Heart left ventricle (tissue), 16 donors: ENCODE measurements at regions not wholly inside any gene's neighbourhood (a gene's known extent, or its start where the extent isn't known, plus 50 kb on each side); places are given as distances from the start of the nearest gene placed in this dataset.

Experiments used
- ATAC-seq, 4 donors: fragments of 200-7000 bp; cut with Tn5 transposase; one replicate each; pipeline ENCODE4 v1.9.1; 2020 to 2022; ENCODE audit warnings: moderate library complexity in 4 of 4, mild to moderate bottlenecking in 3 of 4, moderate number of reproducible peaks in 1 of 4
- DNase-seq, 5 donors: peaks; one replicate each; pipeline ENCODE4 v3.0.0-alpha.2; 2020
- H3K27ac ChIP-seq, 12 donors: fragments of 200-600 bp; sonication (generic) in 4 of 12; one replicate each; pipeline versions ENCODE4 v1.5.0 to v1.8.0; 2016 to 2022; ENCODE audit warnings: mild to moderate bottlenecking in 2 of 12
- H3K27me3 ChIP-seq, 9 donors: fragments of 200-600 bp; sonication (generic) in 2 of 9; one replicate each; pipeline versions ENCODE4 v1.5.1 to v1.8.0; 2016 to 2022; ENCODE audit warnings: mild to moderate bottlenecking in 3 of 9
- H3K36me3 ChIP-seq, 9 donors: fragments of 200-600 bp; sonication (generic) in 2 of 9; one replicate each; pipeline versions ENCODE4 v1.5.0 to v1.8.0; 2018 to 2022; ENCODE audit warnings: mild to moderate bottlenecking in 2 of 9
- H3K4me1 ChIP-seq, 12 donors: fragments of 200-600 bp; sonication (generic) in 4 of 12; one replicate each; pipeline versions ENCODE4 v1.5.0 to v1.8.0; 2016 to 2022; ENCODE audit warnings: mild to moderate bottlenecking in 3 of 12
- H3K4me3 ChIP-seq, 12 donors: fragments of 200-600 bp; sonication (generic) in 4 of 12; one replicate each; pipeline versions ENCODE4 v1.5.0 to v1.8.0; 2017 to 2022; ENCODE audit warnings: mild to moderate bottlenecking in 9 of 12, moderate library complexity in 4 of 12
- H3K9me3 ChIP-seq, 12 donors: fragments of 200-600 bp; sonication (generic) in 4 of 12; one replicate each; pipeline versions ENCODE4 v1.5.0 to v1.8.0; 2016 to 2022; ENCODE audit warnings: mild to moderate bottlenecking in 1 of 12
- POLR2A ChIP-seq, 2 donors: fragments of 450-650 bp; IDR thresholded peaks; one replicate each; pipeline ENCODE4 v1.6.1; 2017; ENCODE audit warnings: antibody characterized with exemption in 2 of 2, mild to moderate bottlenecking in 2 of 2, moderate library complexity in 2 of 2
- WGBS, 4 donors: extraction: QIAGEN DNeasy Blood & Tissue Kit in 2 of 4; methylation state at CpG; one replicate each; pipeline versions ENCODE4 v1.1.5 to v1.1.7; 2013 to 2018; 5-methylcytosine and 5-hydroxymethylcytosine counted together
- intact Hi-C, 10 donors: fragments of 100-400 bp; cut with DNase I; formaldehyde crosslinking; loops; one replicate each; pipeline versions ENCODE4 v1.11.1 to v1.14.2; 2022
- TF ChIP-seq, protein P1 (sequence below), 12 donors: fragments of 200-600 bp; sonication (generic) in 4 of 12; IDR thresholded peaks; one replicate each; pipeline versions ENCODE4 v1.5.0 to v1.8.0; 2018 to 2022; ENCODE audit warnings: antibody characterized with exemption in 12 of 12, mild to moderate bottlenecking in 5 of 12
- donor health status: ischemic (EF 13 %, LVEDD 7.1; RV severe dilation, severe dysfunction).
- donor health status: healthy with polysubstance abuse.
- donor health status: DM: no; HTN: yes; CAD: no.
- donor health status: DM: no; HTN: no; CAD: no.
- donor health status: ischemic (EF 25% LVEDD 6.9; RV normal size, moderate dysfunction).
- donor health status: ischemic (EF 25% LVEDD 5.7; RV mildly dilated, moderate dysfunction).
- donor health status: healthy.
- donor health status: DM: yes; HTN: yes; CAD: no.
- donor health status: ischemic (EF 35%, LVEDD 5.7; RV mildly dilated, moderate dysfunction).
- donor health status: nonischemic (EF 11% LVEDD 7.7; RV severe dilation, severe dysfunction).
- donor health status: DM: yes; HTN: yes; CAD: no.
- donor health status: PGD.
- donor health status: ischemic (EF 29% LVEDD 5.4; RV normal size, mild dysfunction).
- donor health status: nonischemic (EF 23%, LVEDD 6.1; RV moderate dilation, normal function).

DNA sequence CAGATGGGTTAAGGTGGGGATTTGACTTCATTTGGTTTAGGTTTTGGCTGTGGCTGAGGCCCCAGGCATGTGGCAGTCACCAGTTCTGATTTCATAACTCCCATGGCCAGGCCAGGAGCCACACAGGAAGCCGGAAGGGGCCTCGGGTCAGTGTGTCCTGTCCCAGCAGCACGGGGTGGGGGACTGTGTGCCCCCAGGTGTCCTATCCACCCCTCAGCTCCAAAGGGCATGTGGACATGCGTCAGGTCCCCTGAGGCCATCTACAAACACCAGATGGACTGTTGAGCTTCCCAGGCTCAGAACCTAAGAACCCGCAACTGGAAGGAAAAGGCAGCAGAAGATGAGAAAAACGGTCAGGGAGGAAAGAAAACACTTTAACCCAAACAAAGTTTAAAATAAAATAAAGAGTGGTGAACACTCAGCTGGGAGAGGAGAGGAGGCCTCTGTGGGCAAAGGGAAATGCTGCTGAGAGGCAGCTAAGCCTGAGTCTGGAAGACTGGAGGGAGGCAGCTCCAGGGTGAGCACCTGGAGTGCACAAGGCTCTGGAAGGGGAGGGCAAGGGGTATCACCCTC lies 260.8 kb downstream of the AUH start:
- DNase-seq = peak in 4 of 5 donors; percentile 44 to 74 (median 67)
- H3K4me1 ChIP-seq = peaks cover 3 to 41% (median 30%) of the 10 kb centered on the region in 12 donors
- peak overlapping the region; percentile 62 to 93 (median 77) for H3K27ac ChIP-seq
- WGBS, 4 donors = 34 to 50% (median 38%) methylated on average over 6 of the region's 6 CpGs
- no peaks in the 10 kb centered on the region for H3K36me3 ChIP-seq
- intact Hi-C loops = loop anchor here in 7 of 10 donors (2.0 to 10.0 kb wide), 6 partner anchors 54 to 321 kb away; partner anchors contain the start of gene NFIL3 (in 2 of the 7)
- H3K9me3 ChIP-seq = no peaks in the 10 kb centered on the region
- no peaks in the 10 kb centered on the region for H3K27me3 ChIP-seq
- peak; percentile 48 to 74 (median 60) for ATAC-seq
- H3K4me3 ChIP-seq = no peak overlapping the region
- no peak for TF ChIP-seq POLR2A (IDR thresholded peaks at IDR 0.05)
- TF ChIP-seq, protein P1, sequence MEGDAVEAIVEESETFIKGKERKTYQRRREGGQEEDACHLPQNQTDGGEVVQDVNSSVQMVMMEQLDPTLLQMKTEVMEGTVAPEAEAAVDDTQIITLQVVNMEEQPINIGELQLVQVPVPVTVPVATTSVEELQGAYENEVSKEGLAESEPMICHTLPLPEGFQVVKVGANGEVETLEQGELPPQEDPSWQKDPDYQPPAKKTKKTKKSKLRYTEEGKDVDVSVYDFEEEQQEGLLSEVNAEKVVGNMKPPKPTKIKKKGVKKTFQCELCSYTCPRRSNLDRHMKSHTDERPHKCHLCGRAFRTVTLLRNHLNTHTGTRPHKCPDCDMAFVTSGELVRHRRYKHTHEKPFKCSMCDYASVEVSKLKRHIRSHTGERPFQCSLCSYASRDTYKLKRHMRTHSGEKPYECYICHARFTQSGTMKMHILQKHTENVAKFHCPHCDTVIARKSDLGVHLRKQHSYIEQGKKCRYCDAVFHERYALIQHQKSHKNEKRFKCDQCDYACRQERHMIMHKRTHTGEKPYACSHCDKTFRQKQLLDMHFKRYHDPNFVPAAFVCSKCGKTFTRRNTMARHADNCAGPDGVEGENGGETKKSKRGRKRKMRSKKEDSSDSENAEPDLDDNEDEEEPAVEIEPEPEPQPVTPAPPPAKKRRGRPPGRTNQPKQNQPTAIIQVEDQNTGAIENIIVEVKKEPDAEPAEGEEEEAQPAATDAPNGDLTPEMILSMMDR (IDR thresholded peaks at IDR 0.05) = no peak

DNA sequence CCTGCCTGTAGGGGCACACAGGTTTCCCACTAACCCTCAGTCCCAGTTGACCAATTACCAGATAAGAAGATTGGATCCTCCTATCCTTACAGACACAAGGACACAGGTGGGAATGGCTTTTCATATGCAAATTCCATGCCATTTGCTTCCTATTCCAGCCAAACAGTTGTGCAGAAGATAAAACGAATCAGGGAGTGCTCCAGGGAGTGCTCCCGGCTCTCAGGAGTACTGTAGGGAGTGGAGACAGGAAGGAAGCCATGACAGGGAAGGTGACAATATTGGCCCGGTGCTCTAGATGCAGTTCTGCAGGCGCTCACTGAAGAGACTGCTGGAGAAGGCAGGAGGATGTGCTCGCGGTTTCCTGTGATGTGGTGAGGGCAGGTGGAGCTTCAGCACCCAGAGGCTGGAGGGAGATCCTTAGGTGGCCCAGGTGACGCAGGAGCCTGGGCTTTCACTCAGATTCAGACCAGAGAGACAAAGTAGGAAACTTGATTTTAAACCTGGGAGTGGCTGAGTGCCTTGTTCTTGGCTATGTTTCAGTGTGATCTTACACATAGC lies 260.0 kb downstream of the AUH start:
- no peaks in the 10 kb centered on the region for H3K27me3 ChIP-seq
- WGBS, 4 donors = 35 to 57% (median 45%) methylated on average over 7 of the region's 7 CpGs
- H3K27ac ChIP-seq = peak overlapping the region in 10 of 12 donors; percentile 62 to 93 (median 80)
- H3K4me1 ChIP-seq = peaks cover 3 to 41% (median 30%) of the 10 kb centered on the region in 12 donors
- intact Hi-C loops = loop anchor here in 7 of 10 donors (2.0 to 10.0 kb wide), 6 partner anchors 53 to 321 kb away; partner anchors contain the start of gene NFIL3 (in 2 of the 7)
- no peak for TF ChIP-seq POLR2A (IDR thresholded peaks at IDR 0.05)
- TF ChIP-seq, protein P1 (IDR thresholded peaks at IDR 0.05) = no peak
- H3K4me3 ChIP-seq = no peak overlapping the region
- DNase-seq = no peak
- H3K36me3 ChIP-seq = no peaks in the 10 kb centered on the region
- H3K9me3 ChIP-seq = no peaks in the 10 kb centered on the region
- ATAC-seq = no peak

DNA sequence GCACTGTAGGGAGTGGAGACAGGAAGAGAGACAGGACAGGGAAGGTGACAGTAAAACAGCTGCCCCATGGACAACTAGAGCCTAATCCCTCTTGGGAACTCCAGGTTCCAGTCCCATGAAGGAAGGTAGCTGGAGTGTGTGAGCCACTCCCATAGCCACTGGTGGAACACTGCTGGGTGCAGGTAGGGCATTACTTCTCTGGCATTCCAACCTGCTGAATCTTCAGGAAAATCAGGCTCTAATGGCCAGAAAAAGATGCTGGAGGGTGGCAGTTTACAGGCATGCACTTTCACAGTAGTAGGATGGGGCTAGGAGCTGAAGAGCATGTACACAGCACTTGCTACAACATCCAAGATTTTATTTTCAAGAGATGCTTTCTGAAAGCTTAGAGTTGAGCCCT lies 259.4 kb downstream of the AUH start:
- Histone ChIP-seq H3K36me3 (no peaks in the 10 kb centered on the region), H3K4me1 (peaks cover 3 to 41% (median 30%) of the 10 kb centered on the region in 12 donors), H3K4me3 (no peak overlapping the region), H3K27me3 (no peaks in the 10 kb centered on the region), H3K9me3 (no peaks in the 10 kb centered on the region), H3K27ac (peak overlapping the region in 3 of 12 donors; percentile 85 to 87 (median 86))
- ATAC-seq = no peak
- intact Hi-C loops = loop anchor here in 6 of 10 donors (5.0 to 10.0 kb wide), 4 partner anchors 53 to 320 kb away; partner anchors contain the start of gene NFIL3 (in 2 of the 6)
- TF ChIP-seq POLR2A (IDR thresholded peaks at IDR 0.05) = no peak
- TF ChIP-seq, protein P1 (IDR thresholded peaks at IDR 0.05) = no peak
- no peak for DNase-seq

DNA sequence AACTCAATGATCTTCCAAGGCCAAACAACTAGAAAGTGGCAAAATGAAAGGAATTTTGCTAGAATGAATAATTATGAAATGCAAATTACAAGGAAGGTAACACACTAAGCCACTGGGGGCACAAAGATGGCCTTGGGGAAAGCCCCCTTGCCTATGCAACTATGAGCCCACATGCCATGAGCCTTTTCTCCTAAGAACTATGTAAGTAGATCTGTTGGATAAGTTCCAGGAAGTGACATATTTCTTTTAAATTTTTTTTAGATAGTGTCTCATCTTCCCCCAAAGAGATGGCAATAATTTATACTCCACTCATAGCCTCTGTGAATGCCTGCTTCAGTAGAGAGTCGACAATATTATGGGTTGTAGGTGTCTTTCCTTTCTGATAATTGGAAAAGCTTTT lies 257.8 kb downstream of the AUH start:
- intact Hi-C loops = loop anchor here in 6 of 10 donors (5.0 to 10.0 kb wide), 4 partner anchors 51 to 318 kb away; partner anchors contain the start of gene NFIL3 (in 2 of the 6)
- TF ChIP-seq POLR2A (IDR thresholded peaks at IDR 0.05) = no peak

More for the DNA sequence above, 257.8 kb downstream of the AUH start:
- no peak for ATAC-seq
- WGBS, 4 donors = 81 to 94% (median 90%) methylated on average over 1 of the region's 1 CpG
- Histone ChIP-seq H3K4me1 (peaks cover 3 to 35% (median 28%) of the 10 kb centered on the region in 12 donors), H3K27ac (no peak overlapping the region), H3K9me3 (no peaks in the 10 kb centered on the region), H3K27me3 (no peaks in the 10 kb centered on the region), H3K36me3 (no peaks in the 10 kb centered on the region), H3K4me3 (no peak overlapping the region)
- DNase-seq = no peak
